ENCODE measurements at regions not wholly inside any gene's neighbourhood (a gene's known extent, or its start where the extent isn't known, plus 50 kb on each side); places are given as distances from the start of the nearest gene placed in this dataset.

DNA sequence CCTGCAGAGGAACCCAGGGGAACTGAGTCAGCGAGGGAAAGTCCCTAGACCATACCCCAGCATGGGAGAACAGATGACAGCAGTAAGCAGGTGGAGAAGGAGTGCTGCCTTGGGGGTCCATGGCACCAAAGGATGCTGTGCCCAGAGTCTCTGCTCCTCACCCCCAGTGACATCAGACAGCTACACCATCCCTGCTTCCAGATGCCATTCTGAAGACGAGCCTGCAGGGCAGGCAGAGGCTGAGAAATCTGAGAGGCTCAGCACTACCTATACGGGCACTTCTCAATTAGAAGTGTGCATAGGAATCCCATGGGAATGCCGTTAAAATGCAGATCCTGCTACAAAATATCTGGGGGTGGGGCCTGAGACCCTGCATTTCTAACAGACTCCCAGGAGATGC is 211.3 kb upstream of the NSMCE3 start:
- Histone ChIP-seq H3K36me3 (ENCODE audit: control insufficient read depth in 4 of 4, insufficient read depth in 3 of 4, low read depth in 1 of 4, low read length in 3 of 4) (no peaks in the 10 kb centered on the region), H3K27ac (ENCODE audit: low read depth in 1 of 2, low read length in 2 of 2) (no peak overlapping the region), H3K4me3 (ENCODE audit: low read depth in 1 of 3, low read length in 3 of 3) (no peak overlapping the region), H3K27me3 (ENCODE audit: control insufficient read depth in 4 of 4, insufficient read depth in 4 of 4, low read length in 3 of 4) (no peaks in the 10 kb centered on the region), H3K9me3 (ENCODE audit: control insufficient read depth in 4 of 4, low read length in 3 of 4) (no peaks in the 10 kb centered on the region), H3K9ac (ENCODE audit: low read depth in 1 of 2, low read length in 2 of 2) (no peak overlapping the region), H3K4me1 (ENCODE audit: control insufficient read depth in 4 of 4, insufficient read depth in 4 of 4, low read length in 3 of 4) (no peaks in the 10 kb centered on the region)
- 80% methylated on average over 4 of the region's 4 CpGs for WGBS
- TF ChIP-seq RAD21 (IDR thresholded peaks at IDR 0.05) = no peak
- no peak for TF ChIP-seq NR2F2 (IDR thresholded peaks at IDR 0.05)
- TF ChIP-seq, protein P1, sequence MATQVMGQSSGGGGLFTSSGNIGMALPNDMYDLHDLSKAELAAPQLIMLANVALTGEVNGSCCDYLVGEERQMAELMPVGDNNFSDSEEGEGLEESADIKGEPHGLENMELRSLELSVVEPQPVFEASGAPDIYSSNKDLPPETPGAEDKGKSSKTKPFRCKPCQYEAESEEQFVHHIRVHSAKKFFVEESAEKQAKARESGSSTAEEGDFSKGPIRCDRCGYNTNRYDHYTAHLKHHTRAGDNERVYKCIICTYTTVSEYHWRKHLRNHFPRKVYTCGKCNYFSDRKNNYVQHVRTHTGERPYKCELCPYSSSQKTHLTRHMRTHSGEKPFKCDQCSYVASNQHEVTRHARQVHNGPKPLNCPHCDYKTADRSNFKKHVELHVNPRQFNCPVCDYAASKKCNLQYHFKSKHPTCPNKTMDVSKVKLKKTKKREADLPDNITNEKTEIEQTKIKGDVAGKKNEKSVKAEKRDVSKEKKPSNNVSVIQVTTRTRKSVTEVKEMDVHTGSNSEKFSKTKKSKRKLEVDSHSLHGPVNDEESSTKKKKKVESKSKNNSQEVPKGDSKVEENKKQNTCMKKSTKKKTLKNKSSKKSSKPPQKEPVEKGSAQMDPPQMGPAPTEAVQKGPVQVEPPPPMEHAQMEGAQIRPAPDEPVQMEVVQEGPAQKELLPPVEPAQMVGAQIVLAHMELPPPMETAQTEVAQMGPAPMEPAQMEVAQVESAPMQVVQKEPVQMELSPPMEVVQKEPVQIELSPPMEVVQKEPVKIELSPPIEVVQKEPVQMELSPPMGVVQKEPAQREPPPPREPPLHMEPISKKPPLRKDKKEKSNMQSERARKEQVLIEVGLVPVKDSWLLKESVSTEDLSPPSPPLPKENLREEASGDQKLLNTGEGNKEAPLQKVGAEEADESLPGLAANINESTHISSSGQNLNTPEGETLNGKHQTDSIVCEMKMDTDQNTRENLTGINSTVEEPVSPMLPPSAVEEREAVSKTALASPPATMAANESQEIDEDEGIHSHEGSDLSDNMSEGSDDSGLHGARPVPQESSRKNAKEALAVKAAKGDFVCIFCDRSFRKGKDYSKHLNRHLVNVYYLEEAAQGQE (IDR thresholded peaks at IDR 0.05) = no peak
- TF ChIP-seq YY1 (IDR thresholded peaks at IDR 0.05) = no peak
- no peak for TF ChIP-seq GABPA (IDR thresholded peaks at IDR 0.05 in 1 of 2, conservative IDR thresholded peaks at IDR 0.05 in 1 of 2)
- TF ChIP-seq RXRA (IDR thresholded peaks at IDR 0.05) = no peak
- TF ChIP-seq JUND (IDR thresholded peaks at IDR 0.05) = no peak
- TF ChIP-seq TAF1 (conservative IDR thresholded peaks at IDR 0.05) = no peak
- no peak for TF ChIP-seq SP1 (IDR thresholded peaks at IDR 0.05)
- TF ChIP-seq EGR1 (IDR thresholded peaks at IDR 0.05; ENCODE audit: low read depth in 2 of 2) = no peak
- TF ChIP-seq, protein P2, sequence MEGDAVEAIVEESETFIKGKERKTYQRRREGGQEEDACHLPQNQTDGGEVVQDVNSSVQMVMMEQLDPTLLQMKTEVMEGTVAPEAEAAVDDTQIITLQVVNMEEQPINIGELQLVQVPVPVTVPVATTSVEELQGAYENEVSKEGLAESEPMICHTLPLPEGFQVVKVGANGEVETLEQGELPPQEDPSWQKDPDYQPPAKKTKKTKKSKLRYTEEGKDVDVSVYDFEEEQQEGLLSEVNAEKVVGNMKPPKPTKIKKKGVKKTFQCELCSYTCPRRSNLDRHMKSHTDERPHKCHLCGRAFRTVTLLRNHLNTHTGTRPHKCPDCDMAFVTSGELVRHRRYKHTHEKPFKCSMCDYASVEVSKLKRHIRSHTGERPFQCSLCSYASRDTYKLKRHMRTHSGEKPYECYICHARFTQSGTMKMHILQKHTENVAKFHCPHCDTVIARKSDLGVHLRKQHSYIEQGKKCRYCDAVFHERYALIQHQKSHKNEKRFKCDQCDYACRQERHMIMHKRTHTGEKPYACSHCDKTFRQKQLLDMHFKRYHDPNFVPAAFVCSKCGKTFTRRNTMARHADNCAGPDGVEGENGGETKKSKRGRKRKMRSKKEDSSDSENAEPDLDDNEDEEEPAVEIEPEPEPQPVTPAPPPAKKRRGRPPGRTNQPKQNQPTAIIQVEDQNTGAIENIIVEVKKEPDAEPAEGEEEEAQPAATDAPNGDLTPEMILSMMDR (IDR thresholded peaks at IDR 0.05; ENCODE audit: low read depth, low read length, missing input control) = no peak
- TF ChIP-seq, protein P3, sequence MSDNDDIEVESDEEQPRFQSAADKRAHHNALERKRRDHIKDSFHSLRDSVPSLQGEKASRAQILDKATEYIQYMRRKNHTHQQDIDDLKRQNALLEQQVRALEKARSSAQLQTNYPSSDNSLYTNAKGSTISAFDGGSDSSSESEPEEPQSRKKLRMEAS (IDR thresholded peaks at IDR 0.05) = no peak
- no peak for TF ChIP-seq HNF4G (IDR thresholded peaks at IDR 0.05)
- TF ChIP-seq, protein P4, sequence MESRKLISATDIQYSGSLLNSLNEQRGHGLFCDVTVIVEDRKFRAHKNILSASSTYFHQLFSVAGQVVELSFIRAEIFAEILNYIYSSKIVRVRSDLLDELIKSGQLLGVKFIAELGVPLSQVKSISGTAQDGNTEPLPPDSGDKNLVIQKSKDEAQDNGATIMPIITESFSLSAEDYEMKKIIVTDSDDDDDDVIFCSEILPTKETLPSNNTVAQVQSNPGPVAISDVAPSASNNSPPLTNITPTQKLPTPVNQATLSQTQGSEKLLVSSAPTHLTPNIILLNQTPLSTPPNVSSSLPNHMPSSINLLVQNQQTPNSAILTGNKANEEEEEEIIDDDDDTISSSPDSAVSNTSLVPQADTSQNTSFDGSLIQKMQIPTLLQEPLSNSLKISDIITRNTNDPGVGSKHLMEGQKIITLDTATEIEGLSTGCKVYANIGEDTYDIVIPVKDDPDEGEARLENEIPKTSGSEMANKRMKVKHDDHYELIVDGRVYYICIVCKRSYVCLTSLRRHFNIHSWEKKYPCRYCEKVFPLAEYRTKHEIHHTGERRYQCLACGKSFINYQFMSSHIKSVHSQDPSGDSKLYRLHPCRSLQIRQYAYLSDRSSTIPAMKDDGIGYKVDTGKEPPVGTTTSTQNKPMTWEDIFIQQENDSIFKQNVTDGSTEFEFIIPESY (IDR thresholded peaks at IDR 0.05) = no peak
- TF ChIP-seq FOXA1 (IDR thresholded peaks at IDR 0.05) = no peak
- no peak for TF ChIP-seq HNF4A (conservative IDR thresholded peaks at IDR 0.05)
- TF ChIP-seq, protein P5, sequence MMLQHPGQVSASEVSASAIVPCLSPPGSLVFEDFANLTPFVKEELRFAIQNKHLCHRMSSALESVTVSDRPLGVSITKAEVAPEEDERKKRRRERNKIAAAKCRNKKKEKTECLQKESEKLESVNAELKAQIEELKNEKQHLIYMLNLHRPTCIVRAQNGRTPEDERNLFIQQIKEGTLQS (IDR thresholded peaks at IDR 0.05) = no peak
- TF ChIP-seq FOXA2 (IDR thresholded peaks at IDR 0.05) = no peak
- no peak for DNase-seq (ENCODE audit: low spot score)

All from liver (tissue), 8 donors.